ENCODE measurements at regions not wholly inside any gene's neighbourhood (a gene's known extent, or its start where the extent isn't known, plus 50 kb on each side); places are given as distances from the start of the nearest gene placed in this dataset.

DNA sequence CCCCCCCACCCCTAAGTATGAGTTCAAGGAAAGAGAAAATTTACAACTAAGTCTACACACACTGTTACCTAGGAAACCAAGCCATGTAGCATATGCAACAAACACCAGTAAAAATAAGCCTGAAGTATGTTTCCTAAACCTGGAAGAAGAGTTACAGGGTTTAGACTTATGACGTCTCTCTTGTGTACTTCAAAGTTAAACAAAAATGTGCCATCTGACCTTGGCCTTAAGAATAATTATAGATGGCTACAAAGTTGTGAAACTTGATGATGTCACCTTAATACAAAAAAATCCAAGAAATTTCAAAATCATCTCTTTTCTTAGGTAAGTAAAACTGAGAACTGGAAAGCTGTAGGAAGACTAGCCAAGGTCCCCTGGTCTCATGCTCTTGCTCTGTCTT, 297.6 kb upstream of the NRXN1 start:
- TF ChIP-seq POLR2A (IDR thresholded peaks at IDR 0.05) (no peak), CTCF (IDR thresholded peaks at IDR 0.05) (no peak), POLR2AphosphoS5 (IDR thresholded peaks at IDR 0.05) (no peak)
